Activated T-helper 17 cell treated with anti-CD3 and anti-CD28 coated beads, Interleukin-2, amount 50 U/mL, for 72 hours (primary cell): ENCODE measurements at regions not wholly inside any gene's neighbourhood (a gene's known extent, or its start where the extent isn't known, plus 50 kb on each side); places are given as distances from the start of the nearest gene placed in this dataset.

Source experiments
- ATAC-seq: fragments of 150-1000 bp; cut with Tn5 transposase; replicated peaks from 2 replicates; pipeline ENCODE4 v1.10.0; 2021; ENCODE audit warnings: mild to moderate bottlenecking, moderate library complexity
- H3K27ac Mint-ChIP-seq: one replicate; pipeline ENCODE4 v1.8.0; 2022; ENCODE audit warnings: mixed read lengths
- H3K27me3 Mint-ChIP-seq: one replicate; pipeline ENCODE4 v1.8.0; 2022; ENCODE audit warnings: mixed read lengths
- H3K36me3 Mint-ChIP-seq: one replicate; pipeline ENCODE4 v1.8.0; 2022; ENCODE audit warnings: low read depth, mild to moderate bottlenecking, mixed read lengths
- H3K4me1 Mint-ChIP-seq: one replicate; pipeline ENCODE4 v1.8.0; 2022; ENCODE audit warnings: mixed read lengths
- H3K4me3 Mint-ChIP-seq: one replicate; pipeline ENCODE4 v1.8.0; 2022; ENCODE audit warnings: mild to moderate bottlenecking, mixed read lengths
- H3K9me3 Mint-ChIP-seq: one replicate; pipeline ENCODE4 v1.8.0; 2022; ENCODE audit warnings: mixed read lengths

DNA sequence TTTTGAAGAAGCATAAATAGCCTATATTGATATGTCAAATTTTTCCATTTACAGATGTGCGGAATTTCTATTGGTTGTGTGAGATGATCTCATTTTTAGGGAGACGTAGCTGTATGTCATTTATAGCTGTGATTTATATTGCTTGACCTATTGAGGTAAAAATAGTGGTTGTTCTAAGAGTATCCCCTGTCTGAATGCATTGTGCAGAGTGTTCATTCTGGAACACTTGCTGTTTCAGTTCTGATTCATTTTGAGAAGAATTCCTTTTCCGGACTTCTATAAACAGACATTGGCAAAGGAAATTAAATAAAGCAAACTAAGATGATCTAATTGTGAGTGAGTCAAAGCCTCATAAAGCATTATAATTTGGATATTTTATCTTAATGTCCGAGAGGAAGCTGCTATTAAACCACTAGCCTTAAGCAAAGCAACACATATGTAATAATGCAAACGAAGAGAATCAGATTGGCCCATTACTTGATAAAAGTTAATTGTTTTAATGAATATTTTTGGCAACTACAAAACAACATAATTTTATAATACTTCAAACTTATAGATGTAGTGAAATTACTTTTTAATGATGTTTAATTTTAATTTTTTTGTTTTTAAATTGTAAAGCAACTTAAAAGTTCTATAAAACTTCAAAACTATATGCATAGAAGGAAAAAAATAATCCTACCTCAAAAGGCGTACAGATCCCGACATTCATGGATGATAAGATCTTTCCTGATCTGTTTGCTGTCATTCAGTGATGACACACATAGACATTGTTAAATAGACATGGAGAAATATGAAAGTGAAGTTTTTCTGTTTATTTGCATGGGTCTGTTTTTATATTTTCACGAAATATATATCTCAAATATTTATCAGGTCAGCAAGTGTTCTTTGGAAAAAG, 942.6 kb upstream of the SLC10A2 start:
- H3K27me3 Mint-ChIP-seq, result no peaks in the 10 kb centered on the region
- no peaks in the 10 kb centered on the region for H3K4me1 Mint-ChIP-seq
- ATAC-seq, result no peak
- H3K36me3 Mint-ChIP-seq, result no peaks in the 10 kb centered on the region
- H3K9me3 Mint-ChIP-seq, result no peaks in the 10 kb centered on the region
- H3K4me3 Mint-ChIP-seq, result no peak overlapping the region
- H3K27ac Mint-ChIP-seq, result no peak overlapping the region

DNA sequence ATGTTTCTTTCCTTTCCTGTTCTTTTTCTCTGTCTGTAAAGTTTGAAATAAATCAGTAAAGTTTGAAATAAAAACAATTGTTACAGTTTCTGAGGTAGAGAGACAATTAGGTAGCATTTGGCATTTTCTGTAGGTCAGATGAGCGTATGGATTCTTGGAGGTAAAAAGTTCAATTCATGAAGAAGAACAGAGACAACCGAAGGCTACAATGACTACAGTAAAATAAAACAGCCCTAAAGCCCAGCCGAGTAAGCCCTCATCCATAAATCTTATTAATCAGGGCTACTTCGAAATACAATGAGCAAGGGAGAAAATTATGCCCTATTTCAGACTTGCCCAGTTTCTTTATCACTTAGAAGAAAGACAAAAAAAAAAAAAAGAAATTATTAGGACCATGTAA, 941.9 kb upstream of the SLC10A2 start:
- Mint-ChIP-seq H3K4me3 (no peak overlapping the region), H3K9me3 (no peaks in the 10 kb centered on the region), H3K36me3 (no peaks in the 10 kb centered on the region), H3K27ac (no peak overlapping the region), H3K27me3 (no peaks in the 10 kb centered on the region), H3K4me1 (no peaks in the 10 kb centered on the region)
- no peak for ATAC-seq

DNA sequence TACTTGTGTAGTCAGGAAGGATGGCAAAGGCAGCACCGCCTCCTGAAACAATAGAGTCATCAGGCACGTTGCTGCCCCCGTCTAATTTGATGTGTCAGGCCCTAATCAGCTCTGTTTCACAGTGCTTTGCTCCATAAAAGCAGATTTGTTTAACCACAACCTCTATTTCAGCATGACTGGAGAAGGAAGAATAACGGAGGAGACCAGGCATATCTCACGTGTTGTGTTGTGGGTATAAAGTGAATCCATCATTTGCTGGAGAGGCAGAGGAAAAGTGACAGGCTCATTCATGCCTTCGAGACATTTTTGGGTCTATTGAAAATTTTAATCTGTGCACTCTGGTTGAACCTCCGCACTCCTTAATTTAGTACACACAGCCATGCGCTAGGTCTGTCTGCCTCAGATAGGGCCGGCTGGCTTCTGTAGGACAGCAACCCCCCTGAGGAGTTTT, 940.4 kb upstream of the SLC10A2 start:
- Mint-ChIP-seq H3K36me3 (no peaks in the 10 kb centered on the region), H3K4me1 (no peaks in the 10 kb centered on the region), H3K27me3 (no peaks in the 10 kb centered on the region), H3K27ac (no peak overlapping the region), H3K4me3 (no peak overlapping the region), H3K9me3 (no peaks in the 10 kb centered on the region)
- no peak for ATAC-seq

DNA sequence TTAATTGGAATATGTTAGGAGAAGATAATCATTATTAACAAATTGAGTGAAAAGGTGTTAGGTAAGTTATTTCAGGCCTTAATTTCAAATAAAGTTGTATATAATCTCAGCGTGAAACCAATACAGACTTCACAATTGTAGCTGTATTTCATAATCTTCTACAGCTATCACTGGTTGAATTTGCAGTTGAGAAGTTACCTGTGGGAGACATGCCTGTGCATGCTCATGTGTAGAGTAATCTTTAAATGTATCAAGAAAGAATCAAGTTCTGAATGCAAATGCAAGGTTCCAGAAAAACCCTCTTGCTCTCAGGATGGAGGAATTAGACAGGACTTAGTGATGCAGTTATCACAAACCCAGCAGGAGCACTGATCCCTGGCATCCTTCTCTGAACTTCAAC, 938.4 kb upstream of the SLC10A2 start:
- ATAC-seq, result no peak
- Mint-ChIP-seq H3K4me1 (no peaks in the 10 kb centered on the region), H3K36me3 (no peaks in the 10 kb centered on the region), H3K27me3 (no peaks in the 10 kb centered on the region), H3K27ac (no peak overlapping the region), H3K9me3 (no peaks in the 10 kb centered on the region), H3K4me3 (no peak overlapping the region)

- Mint-ChIP-seq H3K4me3 (no peak overlapping the region), H3K27ac (no peak overlapping the region), H3K36me3 (no peaks in the 10 kb centered on the region), H3K27me3 (no peaks in the 10 kb centered on the region), H3K4me1 (no peaks in the 10 kb centered on the region), H3K9me3 (no peaks in the 10 kb centered on the region)
- ATAC-seq, result no peak
Observed at GRCh38 chr13:104002216-104002615, 936.0 kb upstream of the SLC10A2 start.

DNA sequence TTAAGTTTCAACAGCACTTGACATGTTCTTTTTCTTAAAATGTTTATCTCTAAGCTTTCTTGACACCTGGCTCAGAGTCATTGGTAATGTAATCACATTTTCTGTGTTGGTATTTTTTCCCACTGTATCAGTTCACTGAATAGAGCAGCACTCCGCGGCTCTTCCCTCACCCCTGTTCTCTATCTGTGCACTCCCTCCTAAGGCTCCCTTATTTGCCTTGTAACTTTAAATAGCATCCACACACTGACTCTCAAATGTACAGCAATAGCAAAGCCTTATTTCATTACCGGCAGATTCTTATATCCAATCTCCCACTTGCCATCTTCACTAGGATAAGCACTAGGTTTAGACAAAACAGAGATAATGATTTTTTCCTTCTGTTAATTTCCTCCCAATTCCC, 935.5 kb upstream of the SLC10A2 start:
- Mint-ChIP-seq H3K9me3 (no peaks in the 10 kb centered on the region), H3K27me3 (no peaks in the 10 kb centered on the region), H3K27ac (no peak overlapping the region), H3K4me3 (no peak overlapping the region), H3K4me1 (no peaks in the 10 kb centered on the region), H3K36me3 (no peaks in the 10 kb centered on the region)
- no peak for ATAC-seq

GRCh38 chr13:103996733-103997132, 930.5 kb upstream of the SLC10A2 start:
- Mint-ChIP-seq H3K9me3 (peaks cover 12% of the 10 kb centered on the region), H3K36me3 (no peaks in the 10 kb centered on the region), H3K4me1 (no peaks in the 10 kb centered on the region), H3K27me3 (no peaks in the 10 kb centered on the region), H3K27ac (no peak overlapping the region), H3K4me3 (no peak overlapping the region)
- ATAC-seq, result no peak

DNA sequence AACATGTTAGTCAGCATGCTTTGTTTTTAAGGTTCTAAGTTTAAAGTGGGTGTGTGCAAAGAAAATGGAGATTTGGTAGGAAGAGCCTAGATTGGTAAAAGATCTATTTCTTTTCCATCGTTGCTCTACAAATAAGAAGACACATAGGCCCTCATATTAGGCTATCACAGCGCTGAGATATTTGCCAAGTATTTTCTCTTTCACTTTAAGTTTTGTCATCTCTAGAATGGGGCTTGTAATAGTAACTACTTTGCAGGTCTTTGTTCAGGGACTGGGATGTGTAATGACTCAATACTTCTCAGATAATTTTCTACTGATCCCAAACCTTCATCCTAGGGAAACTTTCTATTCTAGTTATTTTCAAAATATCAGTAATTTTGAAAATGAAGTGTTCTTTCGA, 917.7 kb upstream of the SLC10A2 start:
- Mint-ChIP-seq H3K4me3 (no peak overlapping the region), H3K4me1 (no peaks in the 10 kb centered on the region), H3K27me3 (no peaks in the 10 kb centered on the region), H3K9me3 (no peaks in the 10 kb centered on the region), H3K36me3 (no peaks in the 10 kb centered on the region), H3K27ac (no peak overlapping the region)
- no peak for ATAC-seq

GRCh38 chr13:103976371-103976770, 910.2 kb upstream of the SLC10A2 start:
- Mint-ChIP-seq H3K27me3 (no peaks in the 10 kb centered on the region), H3K36me3 (no peaks in the 10 kb centered on the region), H3K27ac (no peak overlapping the region), H3K9me3 (peaks cover 6% of the 10 kb centered on the region), H3K4me1 (no peaks in the 10 kb centered on the region), H3K4me3 (no peak overlapping the region)
- ATAC-seq, result no peak

GRCh38 chr13:103973740-103974139, 907.5 kb upstream of the SLC10A2 start:
- H3K4me3 Mint-ChIP-seq, result no peak overlapping the region
- H3K9me3 Mint-ChIP-seq, result peaks cover 6% of the 10 kb centered on the region
- no peaks in the 10 kb centered on the region for H3K27me3 Mint-ChIP-seq
- no peaks in the 10 kb centered on the region for H3K4me1 Mint-ChIP-seq
- no peak for ATAC-seq
- H3K36me3 Mint-ChIP-seq, result no peaks in the 10 kb centered on the region
- H3K27ac Mint-ChIP-seq, result no peak overlapping the region

DNA sequence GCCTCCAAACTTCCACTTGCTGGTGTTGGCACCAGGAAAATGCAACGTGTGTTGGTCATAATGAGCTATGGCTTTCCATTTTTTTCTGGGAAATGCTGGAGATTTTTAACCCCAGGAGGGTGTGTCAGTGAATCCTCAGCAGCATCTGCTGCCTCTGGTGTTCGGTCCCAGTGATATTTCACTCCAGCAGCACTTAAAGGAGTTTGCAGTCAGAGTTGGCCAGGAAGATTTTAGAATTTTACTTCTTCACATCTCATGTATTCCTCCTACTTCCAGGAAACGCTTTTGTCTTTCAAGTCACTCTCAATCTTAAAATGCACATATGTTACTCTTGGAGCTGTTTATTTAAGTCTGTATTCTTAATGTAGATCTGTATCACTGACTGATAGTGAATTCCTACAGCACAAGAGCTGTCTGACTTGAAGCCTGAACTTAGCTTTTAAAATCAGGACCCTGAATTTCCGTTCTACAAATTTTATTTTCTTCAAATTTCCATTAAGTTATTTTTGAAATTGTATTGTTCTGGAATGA, 903.4 kb upstream of the SLC10A2 start:
- Mint-ChIP-seq H3K27me3 (no peaks in the 10 kb centered on the region), H3K4me3 (no peak overlapping the region), H3K9me3 (peaks cover 7% of the 10 kb centered on the region), H3K36me3 (no peaks in the 10 kb centered on the region), H3K27ac (no peak overlapping the region), H3K4me1 (no peaks in the 10 kb centered on the region)
- no peak for ATAC-seq

DNA sequence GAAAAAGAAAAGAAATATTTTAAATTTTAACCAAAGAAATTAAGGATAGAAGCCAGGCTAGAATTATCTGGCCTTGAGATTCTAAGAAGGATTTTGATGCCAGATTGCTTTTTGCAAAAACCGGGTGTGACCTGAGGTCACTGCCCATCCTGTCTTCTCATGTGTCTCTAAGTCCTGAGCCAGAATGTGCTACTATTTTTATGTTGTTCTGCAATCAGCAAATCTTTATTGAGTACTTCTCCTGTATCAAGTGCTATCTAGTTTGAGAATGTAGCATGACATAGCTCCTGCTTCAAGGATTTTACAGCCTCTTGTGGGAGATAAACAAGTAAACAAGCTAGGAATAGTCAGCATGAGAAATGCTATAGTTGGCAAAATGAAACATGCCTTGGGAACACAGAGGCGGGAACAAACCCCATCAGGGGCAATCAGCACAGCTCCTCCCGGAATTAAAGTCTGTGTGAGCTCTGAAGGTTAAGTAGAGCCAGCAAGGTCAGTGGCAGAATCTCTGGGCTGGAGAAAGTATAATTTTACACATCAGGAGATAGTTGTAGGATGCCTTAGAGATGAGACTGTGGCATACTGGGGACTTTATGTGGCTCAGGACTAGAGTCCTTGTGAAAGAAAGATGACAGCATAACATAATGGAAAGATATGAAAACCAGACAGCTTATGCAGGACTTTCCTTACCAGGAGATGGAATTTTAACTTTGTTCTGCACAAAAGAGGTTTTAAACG, 899.5 kb upstream of the SLC10A2 start:
- Mint-ChIP-seq H3K27me3 (no peaks in the 10 kb centered on the region), H3K4me1 (no peaks in the 10 kb centered on the region), H3K4me3 (no peak overlapping the region), H3K27ac (no peak overlapping the region), H3K9me3 (peaks cover 6% of the 10 kb centered on the region), H3K36me3 (no peaks in the 10 kb centered on the region)
- no peak for ATAC-seq

GRCh38 chr13:103961784-103962183, 895.6 kb upstream of the SLC10A2 start:
- no peak overlapping the region for H3K4me3 Mint-ChIP-seq
- peaks cover 8% of the 10 kb centered on the region for H3K9me3 Mint-ChIP-seq
- no peaks in the 10 kb centered on the region for H3K4me1 Mint-ChIP-seq
- no peak for ATAC-seq
- no peaks in the 10 kb centered on the region for H3K36me3 Mint-ChIP-seq
- no peaks in the 10 kb centered on the region for H3K27me3 Mint-ChIP-seq
- H3K27ac Mint-ChIP-seq, result no peak overlapping the region

DNA sequence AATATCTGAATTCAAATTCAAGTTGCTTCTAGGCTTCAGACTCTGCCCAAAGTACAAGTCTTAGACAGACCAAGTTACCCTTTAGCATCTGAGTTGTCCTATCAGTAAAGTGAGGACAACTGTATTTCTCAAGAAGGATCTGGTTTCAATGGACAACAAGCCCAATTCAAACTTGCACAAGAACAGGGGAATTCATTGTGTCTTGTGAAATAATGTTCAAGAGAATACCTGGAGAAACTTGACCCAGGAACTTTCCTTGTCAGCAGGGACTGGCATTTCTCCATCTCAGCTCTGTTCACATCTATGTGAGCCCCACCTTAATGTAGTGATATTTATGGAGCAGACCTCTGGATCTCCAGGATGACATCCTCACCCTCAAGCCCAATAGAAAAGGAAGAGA, 894.9 kb upstream of the SLC10A2 start:
- Mint-ChIP-seq H3K9me3 (peaks cover 8% of the 10 kb centered on the region), H3K36me3 (no peaks in the 10 kb centered on the region), H3K27me3 (no peaks in the 10 kb centered on the region), H3K4me3 (no peak overlapping the region), H3K27ac (no peak overlapping the region), H3K4me1 (no peaks in the 10 kb centered on the region)
- no peak for ATAC-seq

GRCh38 chr13:103960001-103960400, 893.8 kb upstream of the SLC10A2 start:
- H3K27me3 Mint-ChIP-seq, result no peaks in the 10 kb centered on the region
- no peak overlapping the region for H3K27ac Mint-ChIP-seq
- no peak overlapping the region for H3K4me3 Mint-ChIP-seq
- no peaks in the 10 kb centered on the region for H3K36me3 Mint-ChIP-seq
- no peaks in the 10 kb centered on the region for H3K4me1 Mint-ChIP-seq
- peaks cover 7% of the 10 kb centered on the region for H3K9me3 Mint-ChIP-seq
- no peak for ATAC-seq
